GM21576 (cell line): ENCODE measurements at regions not wholly inside any gene's neighbourhood (a gene's known extent, or its start where the extent isn't known, plus 50 kb on each side); places are given as distances from the start of the nearest gene placed in this dataset.

Source experiments
- ATAC-seq: cut with Tn5 transposase; IDR thresholded peaks from one replicate; pipeline ENCODE4 v1.9.1; 2021; ENCODE audit warnings: mild to moderate bottlenecking, moderate library complexity; ENCODE audit not compliant: unreplicated experiment

DNA sequence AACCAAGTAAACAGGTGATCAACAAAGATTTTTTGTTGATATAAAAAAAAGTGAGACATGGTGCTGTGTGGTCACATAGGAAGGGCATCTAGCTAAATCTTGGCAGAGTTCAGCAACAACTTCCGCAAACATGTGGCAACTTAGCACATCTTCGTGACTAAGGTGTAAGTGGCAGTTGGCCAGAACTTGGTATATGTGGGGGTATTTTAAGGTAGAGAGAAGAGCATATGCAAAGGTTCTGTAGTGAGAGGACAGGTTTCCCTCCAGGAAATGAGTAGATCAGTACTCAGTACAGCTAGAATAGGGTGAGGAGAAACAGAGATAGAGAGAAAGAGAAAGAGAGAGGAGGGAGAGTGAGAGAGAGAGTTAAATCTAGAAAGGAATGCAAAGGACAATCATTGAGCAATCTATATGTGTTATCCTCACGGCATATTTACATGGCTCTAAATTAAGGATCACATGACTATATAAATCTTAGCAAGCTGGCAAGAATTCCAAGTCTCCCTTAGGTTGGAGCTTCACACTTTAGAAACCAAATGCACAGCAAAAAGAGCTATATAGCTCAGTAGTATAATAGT, 227.7 kb upstream of the HMGA2 start:
- ATAC-seq: no peak

DNA sequence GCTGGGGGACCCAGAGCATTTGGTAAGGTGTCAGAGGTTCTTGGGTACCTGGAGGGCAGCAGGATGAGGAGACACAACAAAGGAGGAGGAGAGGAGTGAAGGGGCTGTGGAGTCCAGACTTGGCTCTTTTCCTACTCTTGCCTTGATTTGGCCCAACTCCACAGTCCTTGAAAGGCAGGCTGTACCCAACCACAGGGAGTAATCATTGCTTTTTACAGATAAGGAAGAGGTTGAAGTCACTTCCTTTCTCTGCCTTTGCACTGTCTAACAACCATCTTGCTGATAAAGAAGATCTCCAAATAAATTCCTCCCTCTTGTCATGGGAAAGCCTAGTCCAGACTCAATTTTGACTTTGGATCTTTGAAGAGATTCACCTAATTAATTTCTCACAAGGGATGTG, 226.8 kb upstream of the HMGA2 start:
- ATAC-seq: no peak

DNA sequence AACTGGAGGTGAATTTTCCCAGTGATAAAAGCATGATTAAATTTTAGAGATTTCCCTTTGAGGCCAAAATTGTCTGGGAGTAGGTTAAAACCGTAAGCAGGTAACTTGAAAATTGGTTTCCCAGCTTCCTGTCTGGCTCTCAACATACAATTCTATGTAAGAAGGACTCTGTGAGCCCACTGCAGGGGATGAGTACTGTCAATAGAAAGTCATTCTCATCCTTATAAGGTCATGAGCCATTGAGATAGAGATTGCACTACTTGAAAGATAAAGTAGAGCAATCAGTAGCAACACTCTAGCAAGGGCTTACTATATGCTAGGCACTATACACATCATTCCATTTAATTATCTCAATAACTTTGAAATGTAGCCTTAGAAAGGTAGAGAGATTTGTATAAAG, 225.6 kb upstream of the HMGA2 start:
- no peak for ATAC-seq

DNA sequence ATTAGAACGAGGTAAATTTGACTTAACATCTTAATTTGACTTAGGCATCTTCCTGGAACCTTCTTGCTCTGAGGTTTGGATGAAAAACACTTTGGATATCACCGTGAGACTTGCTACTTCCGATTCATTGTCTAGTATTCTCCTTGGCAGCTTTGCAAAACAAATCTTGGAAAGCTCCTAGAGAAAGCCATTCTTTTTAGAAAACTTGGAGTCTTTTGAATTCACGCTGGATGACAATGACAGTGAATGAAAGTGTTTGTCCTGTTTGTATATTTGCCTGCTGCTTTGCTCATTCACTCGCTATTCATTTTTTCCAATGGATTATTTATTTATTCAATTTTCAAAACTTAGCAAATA, 222.1 kb upstream of the HMGA2 start:
- no peak for ATAC-seq

DNA sequence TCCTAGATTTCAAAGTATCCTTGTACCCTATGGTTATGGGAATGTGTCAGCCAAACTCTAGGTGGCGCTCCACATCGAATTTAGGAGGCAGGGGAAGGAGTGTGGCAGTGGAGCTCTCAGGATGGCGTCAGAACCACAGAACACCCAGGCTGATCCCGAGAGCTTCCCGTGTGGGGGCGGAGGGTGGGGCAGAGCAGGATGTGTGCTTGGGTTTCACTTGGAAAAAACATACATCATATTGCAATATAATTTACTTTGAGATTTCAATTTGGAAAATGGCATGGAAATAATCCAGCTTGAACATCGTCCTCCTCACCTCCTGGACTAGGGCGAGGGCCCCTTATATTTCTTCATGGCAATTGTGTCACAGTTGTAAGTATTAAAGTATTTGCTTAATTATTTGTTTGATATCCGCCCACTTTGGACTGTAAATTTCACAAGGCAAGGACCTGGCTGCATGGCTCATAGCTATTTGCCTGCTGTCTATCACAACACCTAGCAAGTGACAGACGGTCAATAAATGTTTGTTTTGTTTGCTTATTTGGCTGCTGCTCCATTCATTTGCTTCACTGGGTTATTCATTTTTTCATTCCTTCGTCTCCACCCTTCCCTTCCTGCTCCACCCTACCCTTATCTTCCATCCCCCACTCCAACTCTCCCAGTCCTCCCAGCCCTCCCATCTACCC, 221.5 kb upstream of the HMGA2 start:
- peak; percentile 69 for ATAC-seq

DNA sequence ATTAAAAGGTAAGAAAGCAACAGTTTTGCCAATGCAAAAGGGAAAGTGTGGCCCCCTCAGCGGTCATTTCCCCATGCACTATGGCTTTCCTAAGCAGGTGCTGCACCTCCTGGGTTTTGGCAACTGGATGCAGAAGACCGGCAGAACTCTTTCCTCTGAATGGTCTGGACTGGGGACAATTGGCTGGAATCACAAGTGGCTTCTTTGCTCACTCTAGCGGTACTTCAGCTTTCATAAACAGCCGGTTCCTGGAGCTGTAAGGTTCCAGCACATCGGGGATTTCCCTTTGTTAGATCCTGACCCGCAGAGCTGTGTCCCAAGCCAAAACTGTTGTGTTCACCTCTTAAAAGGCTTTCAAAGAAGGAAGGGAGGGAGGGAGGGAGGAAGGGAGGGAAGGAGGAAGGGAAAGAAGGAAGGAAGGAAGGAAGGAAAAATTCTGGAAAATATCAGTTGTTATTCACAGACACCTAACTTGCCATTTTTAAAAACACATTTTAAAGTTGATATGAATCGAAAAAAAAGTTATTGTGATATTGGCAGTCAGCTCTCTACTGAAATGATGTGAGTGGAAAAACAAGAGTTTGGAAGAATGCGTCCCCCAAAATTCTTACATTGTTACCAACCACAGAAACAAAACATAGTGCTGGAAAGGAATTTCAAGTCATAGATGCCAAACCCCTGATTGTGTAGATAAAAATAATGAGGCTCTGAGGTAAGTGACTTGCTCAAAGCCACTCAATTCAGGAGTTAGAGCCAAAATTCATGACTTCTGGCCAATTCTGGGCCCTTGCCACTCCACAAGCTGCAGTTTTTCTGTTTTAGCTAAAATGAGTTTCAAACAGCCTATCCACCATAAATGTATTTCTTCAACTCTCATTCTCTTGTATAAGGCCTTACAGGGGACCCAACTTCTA, 220.6 kb upstream of the HMGA2 start:
- no peak for ATAC-seq

DNA sequence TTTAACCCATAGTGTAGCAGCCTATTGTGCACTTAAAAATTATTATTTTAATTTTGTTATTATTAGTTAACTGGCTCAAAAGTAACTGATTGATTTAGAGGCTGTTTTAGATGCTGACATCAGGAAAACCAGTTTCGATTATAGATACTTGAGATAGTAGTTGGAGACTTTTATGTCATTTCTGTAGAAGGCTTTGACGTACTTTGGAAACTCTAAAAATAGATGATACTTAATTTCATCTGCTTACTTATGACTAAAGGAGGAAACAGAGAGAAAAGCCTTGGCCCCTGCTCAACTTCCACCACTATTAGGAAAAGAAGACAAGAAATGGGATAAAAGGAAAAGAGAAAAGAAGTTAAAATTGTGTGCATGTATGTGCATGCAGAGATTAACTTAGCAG, 219.3 kb upstream of the HMGA2 start:
- no peak for ATAC-seq

DNA sequence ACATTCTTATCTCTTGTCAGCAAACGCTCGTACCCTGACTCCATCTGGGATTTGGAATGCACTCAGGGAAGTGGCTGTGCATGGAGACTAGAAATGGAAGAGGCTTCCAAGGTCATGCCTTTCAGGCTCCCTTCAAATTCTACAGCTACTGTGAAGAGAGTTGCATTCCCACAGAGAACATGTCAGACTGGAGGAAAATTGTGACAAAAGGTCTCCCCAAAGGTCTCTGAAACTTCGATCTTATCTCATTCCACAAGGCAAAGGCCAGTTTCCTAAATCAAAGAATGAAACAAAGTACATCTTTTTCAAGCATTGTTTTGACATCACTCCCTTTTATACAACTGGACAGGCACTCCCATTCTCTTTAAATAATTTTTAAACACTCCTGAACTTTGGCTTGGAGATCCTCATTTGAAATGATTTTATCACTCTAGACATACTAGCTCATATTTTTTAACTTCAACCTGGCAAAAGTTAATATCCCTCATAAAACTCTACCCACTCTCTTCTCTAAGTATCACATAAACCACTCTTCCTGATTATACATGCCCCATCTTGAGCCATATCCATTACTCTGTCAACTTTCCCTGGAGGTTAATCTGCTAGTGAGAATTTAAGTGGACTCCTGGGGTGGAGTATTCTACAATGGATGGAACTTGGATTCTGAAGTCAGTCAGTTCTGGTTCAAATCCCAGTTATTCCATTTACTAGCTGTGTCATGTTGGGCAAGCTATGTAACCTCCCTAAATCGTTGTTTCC, 218.1 kb upstream of the HMGA2 start:
- no peak for ATAC-seq

DNA sequence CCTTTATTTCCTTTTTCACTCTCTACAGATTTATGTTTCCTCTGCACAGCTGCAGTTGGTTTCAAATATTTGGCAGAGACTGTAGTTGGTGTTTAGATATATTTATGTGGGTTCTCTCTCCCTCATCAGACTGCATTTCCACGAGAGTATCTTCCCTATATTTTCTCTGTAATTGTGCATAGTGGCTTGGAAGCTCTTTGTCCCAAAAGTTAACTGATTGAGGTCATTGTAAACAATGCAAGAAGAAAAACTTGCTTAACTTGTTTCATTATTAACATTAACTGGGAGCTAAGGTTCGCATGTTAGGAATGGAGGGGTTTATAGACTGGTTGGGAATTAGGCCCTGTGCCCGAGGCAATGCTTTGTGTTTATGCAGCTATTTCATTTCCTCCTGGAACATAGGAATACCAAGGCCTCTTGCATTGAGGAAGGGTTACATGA, 216.9 kb upstream of the HMGA2 start:
- no peak for ATAC-seq

DNA sequence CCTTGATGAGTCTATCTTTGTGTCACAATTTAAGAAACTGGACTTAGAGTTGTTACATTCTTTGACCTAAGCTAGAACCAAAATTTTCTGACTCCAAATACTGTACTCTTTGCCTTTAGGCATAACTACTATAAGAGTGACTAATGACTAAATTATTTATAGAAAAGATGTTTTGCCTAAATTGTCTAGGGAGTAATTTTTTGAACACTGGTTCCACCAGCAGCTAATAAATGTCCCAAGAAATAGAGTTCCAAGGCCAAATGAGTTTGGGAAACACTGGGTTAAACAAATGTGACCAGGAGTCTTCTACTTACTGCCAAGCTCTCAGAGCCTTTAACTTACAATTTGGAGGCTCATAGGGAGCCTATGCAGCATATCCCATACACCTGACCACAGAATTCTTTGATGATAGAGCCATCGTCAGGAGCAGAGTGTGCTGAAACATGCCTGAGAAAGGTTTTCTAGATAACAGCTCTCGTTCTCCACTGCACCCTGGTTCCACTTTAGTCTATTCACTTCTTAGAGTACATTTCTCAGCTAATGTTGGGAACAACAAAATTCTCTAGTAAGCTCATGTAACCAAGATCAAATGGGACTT, 215.9 kb upstream of the HMGA2 start:
- ATAC-seq: no peak

DNA sequence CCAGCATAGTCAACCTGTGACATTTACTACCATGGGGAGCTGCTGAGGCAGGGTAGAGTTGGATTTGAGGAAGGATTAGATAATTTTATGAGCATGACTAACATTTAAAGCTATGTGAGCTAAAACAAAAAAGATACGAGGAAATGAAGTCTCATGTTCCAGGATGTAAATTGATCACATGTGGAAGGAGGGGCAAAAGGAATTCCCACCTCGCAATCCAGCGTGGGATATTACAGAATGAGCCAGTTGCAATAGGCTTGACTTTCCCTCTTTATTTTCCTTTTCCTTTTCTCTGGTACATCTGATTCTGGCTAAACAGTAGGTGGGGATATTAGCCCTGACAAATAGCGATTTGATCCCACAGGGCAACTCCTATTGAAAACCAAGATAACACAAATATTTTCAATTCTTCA, 214.9 kb upstream of the HMGA2 start:
- no peak for ATAC-seq

DNA sequence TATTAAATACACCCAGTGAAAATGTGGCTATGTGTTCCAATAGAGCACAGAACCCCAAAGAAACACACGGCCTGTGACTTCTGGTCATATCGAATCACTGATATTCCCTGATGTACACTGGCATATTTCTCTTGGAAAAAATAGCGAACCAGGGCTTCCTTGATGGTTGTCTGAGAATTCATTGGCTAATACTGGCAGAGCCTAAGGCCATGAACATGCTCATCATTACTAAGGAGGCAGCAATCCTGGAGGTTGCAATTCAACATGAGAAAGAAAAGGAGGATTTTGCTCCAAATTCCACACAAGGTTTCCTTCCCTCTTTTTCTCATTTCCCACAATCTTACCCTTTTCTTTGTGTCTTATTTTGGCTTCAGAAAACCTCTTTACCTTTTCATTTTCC, 212.9 kb upstream of the HMGA2 start:
- ATAC-seq: no peak

DNA sequence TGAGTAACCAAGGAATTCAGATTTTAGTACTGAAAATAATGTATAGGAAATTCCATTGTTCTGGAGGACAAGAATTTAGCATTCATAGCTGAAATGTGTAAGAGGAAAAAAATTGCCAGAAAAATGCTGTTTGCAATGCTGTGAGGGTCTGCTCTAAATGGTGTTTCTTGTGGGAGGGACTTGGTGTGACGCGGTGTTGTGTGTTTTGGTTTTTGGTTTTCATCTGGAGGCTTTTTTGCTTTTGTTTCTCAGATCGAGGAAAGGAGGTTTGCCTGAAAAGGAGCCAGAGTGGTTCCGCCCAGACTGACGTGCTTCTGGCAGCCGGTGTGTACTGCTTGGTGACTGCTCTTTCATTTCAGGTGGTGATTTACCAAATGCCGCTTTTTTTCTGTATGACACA, 211.8 kb upstream of the HMGA2 start:
- no peak for ATAC-seq

DNA sequence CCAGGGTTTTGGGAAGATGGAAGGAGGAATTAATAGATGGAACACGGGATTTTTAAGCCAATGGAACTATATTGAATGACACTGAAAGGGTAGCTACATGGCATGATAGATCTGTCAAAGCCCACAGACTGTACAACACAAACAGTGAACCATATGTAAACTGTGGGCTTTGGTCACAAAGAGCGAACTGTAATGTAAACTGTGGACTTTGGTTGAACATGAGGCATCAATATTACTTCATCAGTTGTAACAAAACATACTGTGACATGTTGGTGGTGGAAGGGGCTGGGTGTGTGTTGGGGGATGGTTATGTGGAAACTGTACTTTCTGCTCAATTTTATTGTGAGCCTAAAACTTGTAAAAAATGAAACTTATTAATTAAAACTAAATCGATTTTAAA, 210.6 kb upstream of the HMGA2 start:
- no peak for ATAC-seq

DNA sequence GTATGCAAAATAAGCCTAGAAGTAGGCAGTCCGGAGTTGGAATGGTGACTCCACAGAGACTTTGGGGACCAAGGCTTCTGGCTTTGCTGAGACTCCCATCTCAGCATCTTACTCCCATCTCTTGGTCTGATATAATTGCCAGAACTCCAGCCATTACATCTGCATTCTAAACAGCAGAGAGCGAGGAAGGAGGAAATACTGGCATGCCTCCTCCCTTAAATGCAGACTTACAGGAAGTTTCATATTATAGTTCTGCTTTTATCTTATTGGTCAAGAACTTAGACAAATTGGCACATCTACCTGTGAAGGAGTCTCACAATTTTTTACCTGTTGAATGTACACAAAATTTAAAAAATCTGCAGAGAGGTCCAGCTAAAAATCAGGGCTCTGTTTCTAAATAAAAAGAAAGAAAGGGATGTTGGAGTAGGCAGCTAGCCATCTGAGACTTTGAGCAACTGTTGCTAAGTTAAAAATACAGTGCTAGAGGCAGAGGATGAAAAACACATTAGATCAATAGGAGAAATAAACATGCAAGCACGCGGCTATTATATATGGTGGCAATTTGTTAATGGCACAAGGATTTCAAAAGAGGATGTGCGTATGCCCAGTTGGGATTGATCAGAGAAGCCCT, 209.9 kb upstream of the HMGA2 start:
- ATAC-seq: no peak

DNA sequence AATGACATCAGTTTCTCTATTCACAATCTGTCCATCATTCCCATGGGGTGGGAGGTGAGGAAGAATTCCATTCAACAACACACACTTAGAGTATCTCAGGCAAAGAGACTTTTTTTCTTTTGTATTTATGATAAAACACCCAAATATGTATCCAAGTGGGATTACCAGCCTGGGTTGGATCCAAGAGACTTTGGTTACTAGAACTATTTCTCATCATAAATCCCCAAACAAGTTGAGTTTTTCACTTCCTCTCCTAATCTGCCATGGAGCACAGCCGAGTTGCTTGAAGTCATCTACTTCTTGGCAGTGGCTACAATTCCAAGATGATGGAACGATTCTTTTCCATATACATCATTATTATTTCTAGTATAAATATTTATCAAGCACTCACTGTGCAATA, 209.2 kb upstream of the HMGA2 start:
- ATAC-seq: no peak

DNA sequence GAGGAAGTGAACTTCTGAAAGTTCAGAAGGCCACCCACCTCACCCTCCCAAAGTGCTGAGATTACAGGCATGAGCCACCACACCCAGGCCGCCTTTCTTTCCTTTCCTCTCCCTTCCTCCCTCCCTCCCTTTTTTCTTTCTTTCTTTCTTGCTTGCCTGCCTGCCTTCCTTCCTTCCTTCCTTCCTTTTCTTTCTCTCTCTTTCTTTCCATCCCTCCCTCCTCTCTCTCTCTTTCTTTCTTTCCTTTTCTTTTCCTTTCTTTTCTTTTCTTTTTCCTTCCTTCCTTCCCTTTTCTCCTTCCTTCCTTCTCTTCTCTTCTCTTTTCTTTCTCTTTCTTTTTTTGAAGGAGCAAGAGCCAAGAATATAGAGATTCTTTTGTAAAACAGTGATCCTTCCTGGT, 208.3 kb upstream of the HMGA2 start:
- no peak for ATAC-seq

DNA sequence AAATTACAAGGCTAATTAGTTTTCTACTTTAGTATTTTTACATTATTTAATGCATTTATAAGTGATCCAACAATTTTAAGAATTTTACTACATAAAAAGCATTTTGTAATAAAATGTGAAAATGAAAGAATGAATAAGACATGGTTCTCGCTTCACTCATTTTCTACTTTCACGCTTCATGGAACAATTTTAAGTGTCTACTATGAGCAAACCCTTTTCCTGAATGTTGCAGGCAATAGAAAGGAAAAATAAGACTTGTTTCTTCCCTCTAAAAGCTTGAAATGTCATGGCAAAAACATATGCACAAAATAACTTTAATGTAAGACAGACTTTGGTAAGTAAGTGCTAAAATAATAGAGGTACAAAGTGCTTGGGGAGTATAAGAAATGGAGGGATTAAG, 205.7 kb upstream of the HMGA2 start:
- ATAC-seq: no peak

DNA sequence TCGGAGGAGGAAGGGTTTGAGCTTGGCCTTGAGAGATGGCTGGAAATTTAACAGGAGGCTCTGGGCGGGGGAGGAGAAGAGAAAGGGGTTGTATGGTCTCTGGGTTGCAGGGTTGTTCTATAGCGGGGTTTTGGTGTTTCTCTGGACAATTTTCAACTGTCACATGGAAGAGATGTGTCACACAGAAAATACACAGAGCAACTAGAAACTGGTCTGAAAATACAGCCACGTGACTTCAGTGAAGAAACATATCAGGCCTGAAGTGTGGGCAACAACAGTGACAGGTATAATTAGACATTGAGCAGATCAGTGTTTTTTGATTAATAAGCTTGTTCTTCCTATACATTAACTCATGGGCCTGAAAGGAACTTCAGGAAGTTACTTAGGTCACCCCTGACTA, 205.3 kb upstream of the HMGA2 start:
- ATAC-seq: no peak

DNA sequence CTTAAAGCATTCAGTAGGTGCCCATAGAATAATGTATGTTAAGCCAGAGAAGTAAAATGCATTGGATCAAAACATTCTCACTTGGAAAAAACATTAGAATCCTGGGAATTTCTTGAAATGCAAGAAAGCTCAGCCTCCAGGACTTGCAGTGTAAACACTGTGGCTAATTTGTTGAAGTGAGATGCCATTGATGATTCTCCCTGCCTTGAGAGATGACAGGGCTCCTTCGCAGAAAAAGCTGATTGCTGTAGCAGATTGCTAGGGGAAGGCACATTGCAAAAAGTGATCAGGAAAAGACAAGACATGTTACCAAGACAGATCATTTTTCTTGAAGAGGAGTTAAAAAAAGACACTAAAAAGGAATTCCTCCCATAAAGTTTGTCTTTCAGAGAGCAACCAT, 204.2 kb upstream of the HMGA2 start:
- no peak for ATAC-seq

DNA sequence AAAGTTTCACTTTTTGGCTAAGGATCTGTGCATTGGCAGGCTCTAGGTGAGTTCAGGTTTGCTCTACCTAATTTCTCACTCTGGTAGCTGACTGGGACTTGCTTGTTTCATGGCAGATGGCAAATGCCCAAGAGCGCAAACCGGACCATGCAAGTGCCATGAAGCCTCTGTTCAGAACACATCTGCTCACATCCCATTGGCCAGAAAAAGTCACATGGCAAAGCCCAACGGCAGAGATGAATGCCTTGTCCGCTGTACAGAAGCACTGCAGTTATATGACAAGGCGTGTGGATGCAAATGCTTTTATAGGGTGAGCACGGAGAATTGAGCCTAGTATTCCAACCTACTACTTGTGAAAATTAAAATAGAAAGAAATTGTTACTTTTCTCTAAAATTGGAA, 202.2 kb upstream of the HMGA2 start:
- no peak for ATAC-seq
